ENCODE measurements at regions not wholly inside any gene's neighbourhood (a gene's known extent, or its start where the extent isn't known, plus 50 kb on each side); places are given as distances from the start of the nearest gene placed in this dataset. TPM values are rescaled to one million over a fixed set of nuclear protein-coding genes. Genes with fewer than 3 reads are reported as not detected.
"Not testable (repeated sequence)": the region's sequence is repeated elsewhere in the genome, so short reads cannot be mapped to it uniquely, and the experiment has no call there.

DNA sequence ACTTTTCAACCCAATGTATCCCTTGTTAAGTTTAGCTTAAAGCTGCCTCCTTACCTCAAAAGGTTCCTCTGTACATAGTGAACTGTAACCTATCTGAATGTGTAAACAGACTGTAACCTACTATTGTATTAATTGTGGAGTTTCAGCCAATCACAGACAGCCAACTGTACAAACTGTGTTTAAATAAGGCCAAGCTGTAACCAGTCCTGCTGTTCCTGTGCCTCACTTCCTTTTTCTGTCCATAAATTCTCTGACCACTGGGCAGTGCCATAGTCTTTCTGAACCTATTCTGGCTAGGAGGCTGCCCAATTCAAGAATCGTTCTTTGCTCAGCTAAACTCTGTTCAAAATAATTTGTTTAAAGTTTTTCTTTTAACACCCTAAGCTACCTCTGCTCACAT, 74.7 kb upstream of the DAPK1 start:
- no peak for DNase-seq

DNA sequence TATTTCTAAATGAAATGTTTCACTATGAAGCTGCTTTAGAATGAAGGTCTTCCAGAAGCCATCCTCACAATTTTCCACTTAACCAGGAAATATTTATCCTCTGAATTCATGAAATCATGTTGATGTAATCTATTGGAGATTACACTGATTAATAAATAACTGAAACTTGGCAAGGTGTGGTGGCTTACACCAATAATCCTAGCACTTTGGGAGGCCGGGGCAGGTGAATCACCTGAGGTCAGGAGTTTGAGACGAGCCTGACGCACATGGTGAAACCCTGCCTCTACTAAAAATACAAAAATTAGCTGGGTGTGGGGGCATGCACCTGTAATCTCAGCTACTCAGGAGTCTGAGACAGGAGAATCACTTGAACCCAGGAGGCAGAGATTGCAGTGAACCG, 73.8 kb upstream of the DAPK1 start:
- not testable (repeated sequence) for DNase-seq

DNA sequence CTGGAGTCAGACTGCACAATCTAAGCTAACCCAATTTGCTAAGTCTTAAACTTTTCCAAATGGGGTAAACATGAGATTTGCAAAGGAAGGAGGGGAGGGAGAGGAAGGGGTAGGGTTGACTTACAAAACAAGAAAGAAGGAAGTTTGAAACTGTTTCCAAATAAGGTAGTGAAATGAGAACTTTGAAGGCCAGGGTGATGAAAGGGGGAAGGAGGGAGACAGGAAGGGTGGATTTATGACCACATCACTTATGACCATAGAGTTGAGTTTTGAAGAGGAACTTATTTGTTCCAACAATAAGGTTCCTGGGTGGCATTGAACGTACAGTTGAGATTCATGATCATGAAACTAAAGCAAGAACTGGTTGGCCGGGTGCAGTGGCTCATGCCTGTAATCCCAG, 72.5 kb upstream of the DAPK1 start:
- no peak for DNase-seq

- no peak for DNase-seq
Measured at GRCh38 chr9:87427851-87428506, 69.7 kb upstream of the DAPK1 start.

DNA sequence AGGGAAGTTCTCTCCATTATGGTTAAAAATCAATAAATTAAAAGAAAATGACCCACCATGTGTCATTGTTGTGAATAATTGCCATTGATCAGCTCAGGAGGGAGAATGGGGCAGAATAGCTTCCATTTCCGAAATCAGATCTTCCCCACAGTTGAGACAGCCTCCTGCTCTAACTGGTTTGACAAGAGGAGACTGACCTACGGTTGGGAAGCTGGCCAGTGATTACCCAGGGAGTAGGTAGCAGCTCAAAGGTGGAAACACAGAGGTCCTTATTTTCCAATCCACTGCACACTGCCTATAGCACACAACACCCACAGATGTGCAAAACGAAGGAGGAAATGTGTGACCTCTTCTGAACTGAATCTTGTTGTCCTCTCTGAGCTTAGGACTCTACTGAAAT, 69.0 kb upstream of the DAPK1 start:
- DNase-seq: no peak

GRCh38 chr9:87431837-87432236, 65.8 kb upstream of the DAPK1 start:
- no peak for DNase-seq

- DNase-seq: no peak
Measured at GRCh38 chr9:87433853-87434252, 63.8 kb upstream of the DAPK1 start.

DNA sequence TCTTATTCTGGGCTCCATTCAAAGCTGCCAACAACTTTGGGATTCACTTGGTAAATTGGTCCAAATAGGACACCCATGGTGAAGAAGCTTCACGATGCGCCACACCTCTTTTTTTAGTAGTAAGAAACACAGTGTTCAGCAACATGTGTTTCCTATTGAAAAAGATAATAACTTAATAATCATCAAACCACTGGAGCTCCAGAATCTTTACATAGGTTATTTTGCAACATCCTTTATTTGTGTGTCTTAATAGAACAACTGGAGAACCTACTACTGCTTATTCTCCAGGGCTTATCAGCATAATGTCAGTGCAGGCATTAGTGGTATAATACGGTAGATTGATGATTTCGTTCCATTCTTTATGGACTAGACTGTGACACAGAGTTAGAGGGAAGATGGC, 63.3 kb upstream of the DAPK1 start:
- DNase-seq: no peak

GRCh38 chr9:87435189-87435880, 62.3 kb upstream of the DAPK1 start:
- no peak for DNase-seq

GRCh38 chr9:87436716-87437115, 61.0 kb upstream of the DAPK1 start:
- no peak for DNase-seq

GRCh38 chr9:87437966-87438365, 59.7 kb upstream of the DAPK1 start:
- no peak for DNase-seq

DNA sequence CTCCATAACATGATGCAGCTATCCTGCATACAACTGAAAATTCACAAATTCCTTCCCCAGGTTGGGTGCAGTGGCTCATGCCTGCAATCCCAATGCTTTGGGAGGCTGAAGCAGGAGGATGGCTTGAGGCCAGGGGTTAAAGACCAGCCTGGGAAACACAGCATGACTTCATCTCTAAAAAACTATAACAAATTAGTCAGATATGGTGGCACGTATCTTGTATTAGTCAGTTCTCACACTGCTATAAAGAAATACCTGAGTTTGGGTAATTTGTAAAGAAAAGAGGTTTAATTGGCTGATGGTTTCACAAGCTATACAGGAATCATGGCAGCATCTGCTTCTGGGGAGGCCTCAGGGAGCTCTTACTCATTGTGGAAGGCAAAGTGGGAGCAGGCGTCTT, 56.4 kb upstream of the DAPK1 start:
- no peak for DNase-seq

DNA sequence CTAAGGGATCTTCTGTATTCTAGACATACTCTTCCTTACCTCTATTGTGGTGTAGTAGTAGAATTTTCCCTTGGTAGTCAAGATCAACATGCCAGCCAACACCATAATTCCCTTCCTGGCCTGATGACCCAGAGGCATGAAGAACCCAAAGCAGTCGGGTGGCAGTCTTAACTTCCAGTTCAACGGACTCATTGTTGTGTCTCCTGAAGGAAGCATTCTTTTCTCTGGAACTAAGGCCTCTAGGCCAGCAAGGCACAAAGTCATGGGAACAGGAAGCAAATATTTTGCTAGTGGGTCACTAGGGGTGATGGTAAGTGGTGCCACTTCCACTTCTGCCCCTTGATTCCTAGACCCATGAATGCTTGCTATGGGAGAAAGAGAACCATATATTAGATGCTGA, 55.2 kb upstream of the DAPK1 start:
- no peak for DNase-seq

DNA sequence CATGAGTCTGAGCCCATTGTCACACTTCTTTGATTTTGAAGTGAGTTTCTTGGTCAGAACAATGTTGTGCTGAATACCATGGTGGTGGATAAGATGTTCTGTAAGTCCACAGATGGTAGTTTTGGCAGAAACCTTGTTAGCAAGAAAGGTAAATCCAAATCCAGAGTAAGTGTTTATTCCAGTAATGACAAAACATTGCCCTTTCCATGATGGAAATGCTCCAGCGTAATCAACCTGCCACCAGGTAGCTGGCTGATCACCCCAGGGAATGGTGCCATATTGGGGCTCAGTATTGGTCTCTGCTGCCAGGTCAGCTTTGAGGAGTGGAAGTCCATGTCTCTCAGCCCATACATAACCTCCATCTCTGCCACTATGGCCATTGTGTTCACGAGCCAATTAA, 54.7 kb upstream of the DAPK1 start:
- no peak for DNase-seq

DNA sequence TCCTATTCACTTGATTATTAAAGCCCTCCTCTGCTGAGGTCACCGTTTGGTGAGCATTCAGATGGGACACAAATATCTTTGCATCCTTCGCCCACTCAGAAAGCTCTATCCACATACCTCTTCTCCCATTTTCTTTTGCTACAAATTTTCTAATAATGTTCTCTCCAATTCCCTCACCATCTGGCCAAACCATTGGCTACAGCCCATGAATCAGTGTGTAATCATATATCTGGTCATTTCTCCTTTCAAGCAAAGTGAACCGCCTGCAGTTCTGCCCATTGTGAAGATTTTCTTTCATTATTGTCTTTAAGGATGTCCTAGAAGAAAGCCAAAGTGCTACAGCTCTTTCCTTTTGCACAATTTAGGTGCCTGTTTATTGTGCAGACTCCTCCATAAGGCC, 54.2 kb upstream of the DAPK1 start:
- DNase-seq: no peak

DNA sequence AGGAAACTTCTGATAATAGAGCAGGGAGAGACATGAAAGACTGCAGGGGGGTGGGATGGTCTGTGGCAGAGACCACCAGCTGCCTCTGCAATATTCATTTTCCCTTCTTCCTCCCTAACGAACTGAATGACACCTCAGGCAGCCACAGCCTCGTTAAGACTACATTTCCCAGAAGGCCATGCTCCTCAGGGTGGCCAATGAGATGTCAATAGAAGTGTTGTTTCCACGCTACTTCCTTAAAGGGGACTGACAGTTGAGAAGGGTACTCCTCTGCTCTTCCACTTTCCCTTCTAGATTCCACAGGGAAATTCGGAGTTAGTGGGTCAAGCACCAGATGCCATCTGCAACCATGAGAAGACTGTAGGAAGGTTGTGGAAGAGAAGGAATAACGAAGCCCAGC, 52.0 kb upstream of the DAPK1 start:
- DNase-seq: no peak

DNA sequence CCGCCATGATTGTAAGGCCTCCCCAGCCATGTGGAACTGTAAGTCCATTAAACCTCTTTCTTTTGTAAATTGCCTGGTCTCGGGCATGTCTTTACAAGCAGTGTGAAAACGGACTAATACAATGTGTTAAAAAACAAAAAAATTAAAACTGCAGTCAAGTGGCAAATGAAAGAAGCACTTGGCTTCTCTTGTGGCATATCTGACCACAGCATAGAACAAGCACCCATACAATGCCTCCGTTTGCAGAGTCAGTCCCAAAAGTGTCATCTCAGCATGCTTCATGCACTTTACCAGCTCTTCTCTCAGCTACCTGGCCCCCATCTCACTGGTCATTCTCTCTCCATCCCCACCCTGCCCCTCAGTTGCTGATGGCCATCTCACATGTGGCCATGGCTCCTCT, 51.1 kb upstream of the DAPK1 start:
- no peak for DNase-seq

DNA sequence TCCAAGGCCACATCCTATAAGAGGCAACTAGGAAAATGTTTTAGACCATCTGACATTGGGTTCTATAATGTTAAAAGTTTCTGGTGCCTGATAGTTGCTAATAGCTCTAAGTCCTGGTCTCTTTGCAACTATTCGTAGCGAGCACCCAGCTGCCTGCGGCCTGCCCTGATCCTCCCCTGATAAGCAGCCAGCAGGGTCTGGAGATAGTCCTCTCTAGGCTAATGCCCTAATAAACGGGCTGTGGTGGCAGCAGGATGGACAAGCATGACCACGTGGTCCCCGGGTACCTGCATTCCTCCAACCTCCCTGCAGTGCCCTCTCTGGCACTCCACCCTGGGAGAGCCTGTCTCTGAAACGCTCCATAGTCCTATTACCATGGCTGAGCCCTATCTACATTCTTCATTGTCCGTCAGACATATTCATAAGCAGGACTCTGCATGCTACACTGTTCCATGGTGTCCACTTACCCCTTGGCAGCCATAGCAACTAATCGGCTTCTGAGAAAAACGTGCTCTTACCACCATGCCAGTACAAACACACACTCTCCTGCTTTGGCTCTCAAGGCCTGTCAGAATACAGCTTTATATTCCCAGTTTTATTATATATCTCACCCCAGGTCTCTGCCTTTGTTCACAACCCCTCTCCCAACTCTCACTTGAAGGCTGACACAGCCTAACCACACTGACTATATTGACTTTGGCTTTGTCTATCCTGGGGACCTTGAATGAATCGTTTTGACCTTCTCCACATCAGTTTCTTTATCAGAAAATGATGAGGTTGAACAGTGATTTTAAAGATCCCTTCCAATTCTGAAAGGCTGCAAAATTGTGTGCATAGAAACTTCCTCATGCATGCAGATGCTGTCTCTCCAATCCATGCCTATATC, 49.9 kb upstream of the DAPK1 start:
- no peak for DNase-seq

Small RNA genes lying in the stretch of these regions (small RNA-seq; reads per million reads assigned to genes)
- gene AL353752.1 (ENCODE audit: low replicate concordance) (not detected), gene RF00568 (ENCODE audit: low replicate concordance) (not detected)
